Smooth muscle cell (in vitro differentiated cells): ENCODE measurements at regions not wholly inside any gene's neighbourhood (a gene's known extent, or its start where the extent isn't known, plus 50 kb on each side); places are given as distances from the start of the nearest gene placed in this dataset.

Source experiments
- DNase-seq: peaks from one replicate; lab custom pipeline; 2025; ENCODE audit not compliant: unreplicated experiment; lab: John Stamatoyannopoulos, UW
- H2AFZ ChIP-seq: fragments of 200-600 bp; sonication (generic); 2 replicates; pipeline ENCODE4 v1.6.0; 2016; ENCODE audit warnings: antibody characterized with exemption, low read depth, mild to moderate bottlenecking
- H3F3A ChIP-seq: fragments of 200-600 bp; sonication (generic); 2 replicates; pipeline ENCODE4 v1.6.0; 2017; ENCODE audit warnings: antibody characterized with exemption, low read depth
- H3K27ac ChIP-seq: fragments of 200-600 bp; sonication (generic); 2 replicates; pipeline ENCODE4 v1.5.1; 2016; ENCODE audit warnings: low read depth, mild to moderate bottlenecking
- H3K27me3 ChIP-seq: fragments of 200-600 bp; sonication (generic); 2 replicates; pipeline ENCODE4 v1.6.1; 2016; ENCODE audit warnings: low read depth, mild to moderate bottlenecking
- H3K36me3 ChIP-seq: fragments of 200-600 bp; sonication (generic); 2 replicates; pipeline ENCODE4 v1.5.1; 2016; ENCODE audit warnings: low read depth
- H3K4me1 ChIP-seq: fragments of 200-600 bp; sonication (generic); 2 replicates; pipeline ENCODE4 v1.5.1; 2016; ENCODE audit warnings: low read depth
- H3K4me2 ChIP-seq: fragments of 200-600 bp; sonication (generic); 2 replicates; pipeline ENCODE4 v1.6.0; 2016; ENCODE audit warnings: mild to moderate bottlenecking
- H3K4me3 ChIP-seq: fragments of 200-600 bp; sonication (generic); 2 replicates; pipeline ENCODE4 v1.5.1; 2016; ENCODE audit warnings: mild to moderate bottlenecking
- H3K79me2 ChIP-seq: fragments of 200-600 bp; sonication (generic); 2 replicates; pipeline ENCODE4 v1.6.0; 2016; ENCODE audit warnings: low read depth, mild to moderate bottlenecking
- H3K9ac ChIP-seq: fragments of 200-600 bp; sonication (generic); 2 replicates; pipeline ENCODE4 v1.6.0; 2016; ENCODE audit warnings: low read depth
- H3K9me3 ChIP-seq: fragments of 200-600 bp; sonication (generic); replicated peaks from 2 replicates; pipeline ENCODE4 v1.5.1; 2016; ENCODE audit warnings: low read depth
- H4K20me1 ChIP-seq: fragments of 200-600 bp; sonication (generic); 2 replicates; pipeline ENCODE4 v1.6.0; 2016; ENCODE audit warnings: low read depth
- WGBS: methylation state at CpG from one replicate; pipeline ENCODE4 v1.1.7; 2016; ENCODE audit warnings: low lambda C conversion rate; 5-methylcytosine and 5-hydroxymethylcytosine counted together
- TF ChIP-seq, protein P1 (sequence below): fragments of 200-600 bp; sonication (generic); IDR thresholded peaks from 2 replicates; pipeline ENCODE4 v1.5.1; 2017; ENCODE audit warnings: borderline replicate concordance, mild to moderate bottlenecking, antibody characterized with exemption; ENCODE audit not compliant: insufficient read depth, poor library complexity, severe bottlenecking

DNA sequence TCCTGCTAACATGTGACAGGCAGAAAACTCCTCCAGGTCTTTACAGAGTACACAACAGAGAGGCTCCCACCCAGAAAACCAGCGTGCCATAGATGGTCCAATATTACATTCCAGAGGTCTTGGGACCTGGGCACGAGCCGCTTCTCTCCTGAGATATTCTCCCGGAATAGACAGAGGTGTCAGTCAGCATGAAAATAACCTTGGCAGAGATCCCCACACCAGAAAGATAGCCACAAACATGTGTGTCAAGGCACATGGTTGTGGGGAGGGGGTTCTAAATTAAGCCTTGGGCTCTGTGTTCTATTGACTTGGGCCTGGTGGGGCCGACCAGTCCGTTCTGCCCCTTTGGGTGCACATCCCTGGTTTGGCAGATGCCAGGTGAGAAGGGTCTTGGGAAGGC lies 78.4 kb downstream of the BOD1 start:
- no peak for DNase-seq
- no peaks in the 10 kb centered on the region for H3K9me3 ChIP-seq
- 96% methylated on average over 6 of the region's 6 CpGs for WGBS
- H3K9ac ChIP-seq: no peak overlapping the region
- H3K27me3 ChIP-seq: no peaks in the 10 kb centered on the region
- no peaks in the 10 kb centered on the region for H3K79me2 ChIP-seq
- H3K27ac ChIP-seq: no peak overlapping the region
- TF ChIP-seq, protein P1, sequence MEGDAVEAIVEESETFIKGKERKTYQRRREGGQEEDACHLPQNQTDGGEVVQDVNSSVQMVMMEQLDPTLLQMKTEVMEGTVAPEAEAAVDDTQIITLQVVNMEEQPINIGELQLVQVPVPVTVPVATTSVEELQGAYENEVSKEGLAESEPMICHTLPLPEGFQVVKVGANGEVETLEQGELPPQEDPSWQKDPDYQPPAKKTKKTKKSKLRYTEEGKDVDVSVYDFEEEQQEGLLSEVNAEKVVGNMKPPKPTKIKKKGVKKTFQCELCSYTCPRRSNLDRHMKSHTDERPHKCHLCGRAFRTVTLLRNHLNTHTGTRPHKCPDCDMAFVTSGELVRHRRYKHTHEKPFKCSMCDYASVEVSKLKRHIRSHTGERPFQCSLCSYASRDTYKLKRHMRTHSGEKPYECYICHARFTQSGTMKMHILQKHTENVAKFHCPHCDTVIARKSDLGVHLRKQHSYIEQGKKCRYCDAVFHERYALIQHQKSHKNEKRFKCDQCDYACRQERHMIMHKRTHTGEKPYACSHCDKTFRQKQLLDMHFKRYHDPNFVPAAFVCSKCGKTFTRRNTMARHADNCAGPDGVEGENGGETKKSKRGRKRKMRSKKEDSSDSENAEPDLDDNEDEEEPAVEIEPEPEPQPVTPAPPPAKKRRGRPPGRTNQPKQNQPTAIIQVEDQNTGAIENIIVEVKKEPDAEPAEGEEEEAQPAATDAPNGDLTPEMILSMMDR: no peak
- H2AFZ ChIP-seq: no peak overlapping the region
- no peaks in the 10 kb centered on the region for H4K20me1 ChIP-seq
- no peaks in the 10 kb centered on the region for H3K4me1 ChIP-seq
- no peaks in the 10 kb centered on the region for H3K36me3 ChIP-seq
- no peak overlapping the region for H3K4me3 ChIP-seq
- H3F3A ChIP-seq: no peaks in the 10 kb centered on the region
- no peak overlapping the region for H3K4me2 ChIP-seq

DNA sequence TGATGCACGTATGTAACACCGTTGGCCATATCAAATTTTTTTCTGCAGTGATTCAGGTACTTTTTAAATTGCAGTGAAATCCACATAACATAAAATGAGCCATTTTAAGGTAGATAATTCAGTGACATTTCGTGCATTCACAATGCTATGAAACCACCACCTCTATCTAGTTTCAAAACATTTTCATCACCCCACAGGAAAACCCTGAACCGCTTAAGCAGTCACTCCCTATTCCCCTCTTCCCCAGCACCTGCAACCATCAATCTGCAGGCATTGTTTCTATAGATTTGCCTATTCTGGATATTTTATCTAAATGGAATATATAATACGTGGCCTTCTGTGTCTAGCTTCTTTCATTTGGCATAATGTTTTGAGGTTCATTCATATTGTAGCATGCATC lies 79.2 kb downstream of the BOD1 start:
- H3K36me3 ChIP-seq: no peaks in the 10 kb centered on the region
- no peaks in the 10 kb centered on the region for H3K9me3 ChIP-seq
- DNase-seq: no peak
- H3K4me1 ChIP-seq: no peaks in the 10 kb centered on the region
- H3K79me2 ChIP-seq: no peaks in the 10 kb centered on the region
- 88% methylated on average over 5 of the region's 5 CpGs for WGBS
- TF ChIP-seq, protein P1: no peak
- H2AFZ ChIP-seq: no peak overlapping the region
- no peaks in the 10 kb centered on the region for H4K20me1 ChIP-seq
- no peaks in the 10 kb centered on the region for H3K27me3 ChIP-seq
- H3K4me3 ChIP-seq: no peak overlapping the region
- H3F3A ChIP-seq: no peaks in the 10 kb centered on the region
- H3K27ac ChIP-seq: no peak overlapping the region
- H3K9ac ChIP-seq: no peak overlapping the region
- H3K4me2 ChIP-seq: no peak overlapping the region

DNA sequence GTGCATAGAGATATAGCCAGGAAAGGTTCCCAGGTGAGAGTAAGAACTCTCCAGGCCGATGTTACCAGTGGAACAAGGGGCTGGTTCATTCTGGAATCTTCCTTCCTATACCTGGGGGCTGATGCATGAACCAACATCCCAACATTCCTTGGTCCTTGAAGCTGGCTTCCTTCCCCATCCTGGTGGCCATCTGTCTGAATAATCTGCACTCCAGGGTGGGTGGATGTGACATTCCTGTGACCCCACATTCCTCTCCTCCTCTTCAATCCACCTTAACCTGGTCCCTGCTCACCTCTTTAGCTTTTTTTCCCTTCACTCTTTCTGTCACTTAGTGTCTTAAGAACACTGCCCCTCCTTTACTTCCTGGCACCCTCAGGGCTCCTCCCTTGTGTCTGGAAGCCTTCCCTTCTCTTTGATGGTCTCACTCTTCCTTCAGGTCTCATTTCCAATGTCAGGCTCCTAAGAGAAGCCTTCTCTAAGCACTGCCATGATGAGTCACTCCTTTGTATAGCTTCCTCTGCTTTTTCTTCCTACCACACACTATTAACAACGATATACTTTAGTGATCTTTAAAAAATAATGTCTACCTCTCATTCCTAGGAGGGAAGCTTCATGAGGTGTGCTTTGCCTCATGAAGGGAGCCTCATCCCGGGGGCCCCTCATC lies 80.3 kb downstream of the BOD1 start:
- H3K27ac ChIP-seq: no peak overlapping the region
- H3K9ac ChIP-seq: no peak overlapping the region
- H3K9me3 ChIP-seq: no peaks in the 10 kb centered on the region
- 76% methylated on average over 3 of the region's 3 CpGs for WGBS
- H3K36me3 ChIP-seq: no peaks in the 10 kb centered on the region
- no peak overlapping the region for H3K4me2 ChIP-seq
- H3K4me1 ChIP-seq: no peaks in the 10 kb centered on the region
- H3K4me3 ChIP-seq: no peak overlapping the region
- TF ChIP-seq, protein P1: no peak
- no peaks in the 10 kb centered on the region for H3K27me3 ChIP-seq
- H3K79me2 ChIP-seq: no peaks in the 10 kb centered on the region
- no peak for DNase-seq
- H2AFZ ChIP-seq: no peak overlapping the region
- H4K20me1 ChIP-seq: no peaks in the 10 kb centered on the region
- no peaks in the 10 kb centered on the region for H3F3A ChIP-seq
